K562 (cell line): ENCODE measurements at regions not wholly inside any gene's neighbourhood (a gene's known extent, or its start where the extent isn't known, plus 50 kb on each side); places are given as distances from the start of the nearest gene placed in this dataset.

Experiments
- EZH2 ChIP-seq: IDR thresholded peaks from 2 replicates; pipeline ENCODE4 v1.6.1; 2012; ENCODE audit warnings: low read depth, mild to moderate bottlenecking, inconsistent platforms, low read length, borderline replicate concordance
- GABPA ChIP-seq: fragments of 200-800 bp; sonication (Bioruptor generic); conservative IDR thresholded peaks from 2 replicates; pipeline ENCODE4 v1.6.1; 2016; ENCODE audit warnings: low read depth, missing genetic modification characterization, missing compliant biosample characterization
- ILF3 ChIP-seq: fragments of 450-650 bp; IDR thresholded peaks from 2 replicates; pipeline ENCODE4 v1.6.1; 2018; ENCODE audit warnings: antibody characterized with exemption, mild to moderate bottlenecking, moderate library complexity, borderline replicate concordance
- POLR2A ChIP-seq: fragments of 450-650 bp; conservative IDR thresholded peaks from 2 replicates; pipeline ENCODE4 v1.6.1; 2016
- PRMT5 ChIP-seq: sonication (generic); formaldehyde crosslinking; IDR thresholded peaks from 2 replicates; pipeline ENCODE4 v1.5.0; 2020; ENCODE audit warnings: missing genetic modification reagents
- SP2 ChIP-seq: IDR thresholded peaks from 2 replicates; pipeline ENCODE4 v1.6.1; 2011; ENCODE audit warnings: mild to moderate bottlenecking, low read depth, low read length, moderate library complexity; ENCODE audit not compliant: poor library complexity, severe bottlenecking; ENCODE audit errors: extremely low read depth
- TF ChIP-seq, protein P1 (sequence below): sonication (generic); formaldehyde crosslinking; IDR thresholded peaks from 2 replicates; pipeline ENCODE4 v1.8.0; 2022; ENCODE audit warnings: missing genetic modification reagents, mild to moderate bottlenecking, borderline replicate concordance

GRCh38 chr9:13001989-13002580, 227.3 kb downstream of the LURAP1L start:
- TF ChIP-seq ILF3 (no peak), SP2 (no peak), POLR2A (no peak), EZH2 (no peak), GABPA (no peak), PRMT5 (CRISPR knock-in tag) (no peak)
- TF ChIP-seq, protein P1, sequence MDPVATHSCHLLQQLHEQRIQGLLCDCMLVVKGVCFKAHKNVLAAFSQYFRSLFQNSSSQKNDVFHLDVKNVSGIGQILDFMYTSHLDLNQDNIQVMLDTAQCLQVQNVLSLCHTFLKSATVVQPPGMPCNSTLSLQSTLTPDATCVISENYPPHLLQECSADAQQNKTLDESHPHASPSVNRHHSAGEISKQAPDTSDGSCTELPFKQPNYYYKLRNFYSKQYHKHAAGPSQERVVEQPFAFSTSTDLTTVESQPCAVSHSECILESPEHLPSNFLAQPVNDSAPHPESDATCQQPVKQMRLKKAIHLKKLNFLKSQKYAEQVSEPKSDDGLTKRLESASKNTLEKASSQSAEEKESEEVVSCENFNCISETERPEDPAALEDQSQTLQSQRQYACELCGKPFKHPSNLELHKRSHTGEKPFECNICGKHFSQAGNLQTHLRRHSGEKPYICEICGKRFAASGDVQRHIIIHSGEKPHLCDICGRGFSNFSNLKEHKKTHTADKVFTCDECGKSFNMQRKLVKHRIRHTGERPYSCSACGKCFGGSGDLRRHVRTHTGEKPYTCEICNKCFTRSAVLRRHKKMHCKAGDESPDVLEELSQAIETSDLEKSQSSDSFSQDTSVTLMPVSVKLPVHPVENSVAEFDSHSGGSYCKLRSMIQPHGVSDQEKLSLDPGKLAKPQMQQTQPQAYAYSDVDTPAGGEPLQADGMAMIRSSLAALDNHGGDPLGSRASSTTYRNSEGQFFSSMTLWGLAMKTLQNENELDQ (CRISPR knock-in tag): no peak
